ENCODE measurements at regions not wholly inside any gene's neighbourhood (a gene's known extent, or its start where the extent isn't known, plus 50 kb on each side); places are given as distances from the start of the nearest gene placed in this dataset.

DNA sequence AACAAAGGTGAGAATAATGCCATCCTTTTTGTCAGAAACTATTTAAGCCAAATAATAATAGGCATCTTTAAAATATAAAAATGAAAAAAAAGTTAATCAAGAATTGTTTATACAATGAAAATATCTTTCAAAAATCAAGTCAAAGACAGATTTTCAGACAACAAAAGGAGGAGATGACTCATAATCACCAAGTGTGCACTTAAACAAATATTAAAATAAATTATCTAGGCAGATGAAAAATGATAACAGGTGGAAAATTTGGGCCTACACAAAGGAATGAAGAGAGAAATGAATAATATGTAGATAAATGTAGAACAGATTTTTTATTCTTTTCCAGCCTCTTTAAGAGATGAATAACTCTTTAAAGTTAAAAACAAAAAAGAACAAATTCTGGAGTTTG, 250.0 kb upstream of the PLEKHG7 start:
- Histone ChIP-seq H3K79me2 (ENCODE audit: insufficient read depth, low read length) (no peaks in the 10 kb centered on the region), H3K9me3 (ENCODE audit: control insufficient read depth in 1 of 2, insufficient read depth in 1 of 2, low read depth in 1 of 2, low read length in 2 of 2) (no peaks in the 10 kb centered on the region), H3K9ac (ENCODE audit: low read length) (no peak overlapping the region), H3K27me3 (ENCODE audit: insufficient read depth, low read length) (no peaks in the 10 kb centered on the region), H3K4me1 (ENCODE audit: control insufficient read depth in 1 of 2, insufficient read depth in 2 of 2, low read length in 2 of 2) (no peaks in the 10 kb centered on the region), H3K36me3 (ENCODE audit: control insufficient read depth in 1 of 2, insufficient read depth in 2 of 2, low read length in 2 of 2) (no peaks in the 10 kb centered on the region), H3K9me2 (ENCODE audit: insufficient read depth) (no peaks in the 10 kb centered on the region), H3K4me3 (replicated peaks in 1 of 2; ENCODE audit: low read depth in 1 of 2, low read length in 2 of 2) (no peak overlapping the region), H3K27ac (ENCODE audit: low read depth, low read length) (no peak overlapping the region), H3K4me2 (ENCODE audit: low read length) (no peak overlapping the region), H2AFZ (ENCODE audit: low read depth, low read length, poor library complexity, severe bottlenecking) (no peak overlapping the region), H4K20me1 (ENCODE audit: insufficient read depth) (no peaks in the 10 kb centered on the region)
- ChIA-PET RAD21 (ENCODE audit: low non-redundant PET in 1 of 2, low total read pairs in 2 of 2, uncharacterized antibody in 2 of 2, unreplicated experiment in 2 of 2) (no interaction called here), CTCF (no interaction called here), POLR2A (no interaction called here)
- TF ChIP-seq CBX3 (IDR thresholded peaks at IDR 0.05; ENCODE audit: low read depth) (no peak), JUND (IDR thresholded peaks at IDR 0.05) (no peak), EZH2 (IDR thresholded peaks at IDR 0.05) (no peak), TCF7L2 (IDR thresholded peaks at IDR 0.05; ENCODE audit: borderline replicate concordance, extremely low read depth, insufficient read depth, insufficient read length) (no peak), ZNF274 (IDR thresholded peaks at IDR 0.05; ENCODE audit: low read depth, low read length) (no peak), RAD21 (IDR thresholded peaks at IDR 0.05; ENCODE audit: low read depth) (no peak), POLR2AphosphoS5 (IDR thresholded peaks at IDR 0.05; ENCODE audit: low read depth, low read length) (no peak), SRF (IDR thresholded peaks at IDR 0.05; ENCODE audit: low read depth) (no peak), ZFX (IDR thresholded peaks at IDR 0.05) (no peak), ELF1 (IDR thresholded peaks at IDR 0.05; ENCODE audit: borderline replicate concordance, low read depth) (no peak), CEBPB (IDR thresholded peaks at IDR 0.05; ENCODE audit: low read depth) (no peak), EZH2phosphoT487 (IDR thresholded peaks at IDR 0.05; ENCODE audit: borderline replicate concordance) (no peak), POLR2A (IDR thresholded peaks at IDR 0.05; ENCODE audit: borderline replicate concordance, extremely low read depth, insufficient read depth, insufficient read length) (no peak), YY1 (IDR thresholded peaks at IDR 0.05; ENCODE audit: extremely low read depth, insufficient replicate concordance, low read depth, low read length) (no peak), FOSL1 (IDR thresholded peaks at IDR 0.05; ENCODE audit: low read depth) (no peak)
- TF ChIP-seq, protein P1, sequence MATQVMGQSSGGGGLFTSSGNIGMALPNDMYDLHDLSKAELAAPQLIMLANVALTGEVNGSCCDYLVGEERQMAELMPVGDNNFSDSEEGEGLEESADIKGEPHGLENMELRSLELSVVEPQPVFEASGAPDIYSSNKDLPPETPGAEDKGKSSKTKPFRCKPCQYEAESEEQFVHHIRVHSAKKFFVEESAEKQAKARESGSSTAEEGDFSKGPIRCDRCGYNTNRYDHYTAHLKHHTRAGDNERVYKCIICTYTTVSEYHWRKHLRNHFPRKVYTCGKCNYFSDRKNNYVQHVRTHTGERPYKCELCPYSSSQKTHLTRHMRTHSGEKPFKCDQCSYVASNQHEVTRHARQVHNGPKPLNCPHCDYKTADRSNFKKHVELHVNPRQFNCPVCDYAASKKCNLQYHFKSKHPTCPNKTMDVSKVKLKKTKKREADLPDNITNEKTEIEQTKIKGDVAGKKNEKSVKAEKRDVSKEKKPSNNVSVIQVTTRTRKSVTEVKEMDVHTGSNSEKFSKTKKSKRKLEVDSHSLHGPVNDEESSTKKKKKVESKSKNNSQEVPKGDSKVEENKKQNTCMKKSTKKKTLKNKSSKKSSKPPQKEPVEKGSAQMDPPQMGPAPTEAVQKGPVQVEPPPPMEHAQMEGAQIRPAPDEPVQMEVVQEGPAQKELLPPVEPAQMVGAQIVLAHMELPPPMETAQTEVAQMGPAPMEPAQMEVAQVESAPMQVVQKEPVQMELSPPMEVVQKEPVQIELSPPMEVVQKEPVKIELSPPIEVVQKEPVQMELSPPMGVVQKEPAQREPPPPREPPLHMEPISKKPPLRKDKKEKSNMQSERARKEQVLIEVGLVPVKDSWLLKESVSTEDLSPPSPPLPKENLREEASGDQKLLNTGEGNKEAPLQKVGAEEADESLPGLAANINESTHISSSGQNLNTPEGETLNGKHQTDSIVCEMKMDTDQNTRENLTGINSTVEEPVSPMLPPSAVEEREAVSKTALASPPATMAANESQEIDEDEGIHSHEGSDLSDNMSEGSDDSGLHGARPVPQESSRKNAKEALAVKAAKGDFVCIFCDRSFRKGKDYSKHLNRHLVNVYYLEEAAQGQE (IDR thresholded peaks at IDR 0.05; ENCODE audit: low read depth), result no peak
- TF ChIP-seq, protein P2, sequence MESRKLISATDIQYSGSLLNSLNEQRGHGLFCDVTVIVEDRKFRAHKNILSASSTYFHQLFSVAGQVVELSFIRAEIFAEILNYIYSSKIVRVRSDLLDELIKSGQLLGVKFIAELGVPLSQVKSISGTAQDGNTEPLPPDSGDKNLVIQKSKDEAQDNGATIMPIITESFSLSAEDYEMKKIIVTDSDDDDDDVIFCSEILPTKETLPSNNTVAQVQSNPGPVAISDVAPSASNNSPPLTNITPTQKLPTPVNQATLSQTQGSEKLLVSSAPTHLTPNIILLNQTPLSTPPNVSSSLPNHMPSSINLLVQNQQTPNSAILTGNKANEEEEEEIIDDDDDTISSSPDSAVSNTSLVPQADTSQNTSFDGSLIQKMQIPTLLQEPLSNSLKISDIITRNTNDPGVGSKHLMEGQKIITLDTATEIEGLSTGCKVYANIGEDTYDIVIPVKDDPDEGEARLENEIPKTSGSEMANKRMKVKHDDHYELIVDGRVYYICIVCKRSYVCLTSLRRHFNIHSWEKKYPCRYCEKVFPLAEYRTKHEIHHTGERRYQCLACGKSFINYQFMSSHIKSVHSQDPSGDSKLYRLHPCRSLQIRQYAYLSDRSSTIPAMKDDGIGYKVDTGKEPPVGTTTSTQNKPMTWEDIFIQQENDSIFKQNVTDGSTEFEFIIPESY (IDR thresholded peaks at IDR 0.05; ENCODE audit: extremely low read depth, insufficient replicate concordance, low read length), result no peak
- TF ChIP-seq, protein P3, sequence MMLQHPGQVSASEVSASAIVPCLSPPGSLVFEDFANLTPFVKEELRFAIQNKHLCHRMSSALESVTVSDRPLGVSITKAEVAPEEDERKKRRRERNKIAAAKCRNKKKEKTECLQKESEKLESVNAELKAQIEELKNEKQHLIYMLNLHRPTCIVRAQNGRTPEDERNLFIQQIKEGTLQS (IDR thresholded peaks at IDR 0.05), result no peak
- ATAC-seq (no peak), DNase-seq (ENCODE audit: low read depth, low spot score) (no peak)
- intact Hi-C loops (cut with micrococcal nuclease), result no loop called here
- BruUV-seq (replicated peaks), result no TSS peak

Data from HCT116 (cell line).